GM21737 (cell line): ENCODE measurements at regions not wholly inside any gene's neighbourhood (a gene's known extent, or its start where the extent isn't known, plus 50 kb on each side); places are given as distances from the start of the nearest gene placed in this dataset.

Source experiments
- ATAC-seq: cut with Tn5 transposase; IDR thresholded peaks from one replicate; pipeline ENCODE4 v1.9.1; 2021; ENCODE audit warnings: mild to moderate bottlenecking, moderate library complexity; ENCODE audit not compliant: unreplicated experiment

DNA sequence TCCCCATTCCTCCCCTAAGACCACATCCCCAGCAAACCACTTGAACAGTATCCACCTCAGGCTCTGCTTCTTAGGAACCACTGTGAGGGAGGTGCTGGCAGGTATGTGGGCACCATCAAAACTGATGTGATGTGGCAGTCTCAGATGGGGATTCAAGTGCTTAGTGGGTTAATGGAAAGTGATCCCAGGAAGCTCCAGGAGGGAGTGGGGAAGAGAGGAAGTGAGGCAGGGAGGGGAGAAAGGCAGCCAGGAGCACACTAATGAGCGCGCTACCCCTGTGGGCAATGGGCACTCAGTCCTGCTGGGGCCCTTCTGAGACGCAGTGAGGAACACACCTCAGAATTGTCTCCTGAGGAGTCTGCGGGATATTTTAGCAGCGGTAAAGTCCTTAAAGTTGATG lies 263.1 kb upstream of the MOCS1 start:
- ATAC-seq, result no peak

DNA sequence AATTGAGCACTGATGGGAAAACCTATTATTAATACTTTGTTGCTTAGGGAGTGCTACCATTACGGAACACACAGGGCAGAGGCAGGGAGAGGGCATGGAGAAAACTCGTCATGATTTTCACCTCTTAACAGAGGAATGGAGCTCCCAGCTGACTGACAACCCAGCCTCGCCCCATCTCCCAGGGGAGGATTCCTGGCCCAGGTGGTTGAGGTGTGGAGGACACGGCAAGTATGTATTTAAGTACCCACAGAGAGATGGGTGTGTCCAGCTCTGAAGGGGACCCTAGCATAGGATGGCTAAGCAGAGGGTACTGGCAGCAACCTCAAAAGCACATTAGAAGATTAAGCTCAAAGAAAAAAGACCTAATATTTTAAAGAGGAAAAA lies 261.9 kb upstream of the MOCS1 start:
- no peak for ATAC-seq

DNA sequence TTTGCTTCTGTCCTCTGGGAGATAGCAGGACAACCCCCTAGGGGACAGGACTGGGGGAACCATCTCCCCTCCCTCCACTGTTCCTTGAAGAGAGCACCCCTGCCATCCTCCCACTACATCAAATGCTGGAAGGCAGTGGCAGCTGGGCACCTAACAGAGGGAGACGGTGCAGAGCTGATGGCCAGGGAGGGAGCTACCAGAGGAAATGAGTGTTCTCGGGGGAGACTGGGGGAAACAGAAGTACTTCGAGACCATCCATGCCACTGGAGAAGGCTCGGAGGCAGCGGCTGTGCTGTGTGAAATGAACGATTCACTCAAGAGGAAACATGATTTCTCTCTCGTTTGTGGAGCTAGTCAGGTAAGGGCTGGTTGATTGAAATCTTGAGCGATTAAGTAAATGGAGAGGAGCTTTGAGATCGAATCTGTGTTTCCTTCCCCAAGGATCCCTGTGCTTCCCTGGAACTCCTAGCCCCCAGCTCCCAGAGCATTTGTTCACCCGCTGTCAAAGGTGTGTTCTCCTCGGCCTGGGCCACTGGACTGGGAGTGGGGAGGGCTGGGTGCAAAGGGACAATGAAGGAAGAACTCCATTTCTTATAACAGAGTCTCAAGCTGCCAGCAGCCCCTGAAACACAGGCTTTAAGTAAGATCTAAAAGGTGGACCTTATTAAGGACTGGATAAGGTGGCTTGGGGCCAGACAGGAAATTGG lies 261.3 kb upstream of the MOCS1 start:
- ATAC-seq, result no peak

DNA sequence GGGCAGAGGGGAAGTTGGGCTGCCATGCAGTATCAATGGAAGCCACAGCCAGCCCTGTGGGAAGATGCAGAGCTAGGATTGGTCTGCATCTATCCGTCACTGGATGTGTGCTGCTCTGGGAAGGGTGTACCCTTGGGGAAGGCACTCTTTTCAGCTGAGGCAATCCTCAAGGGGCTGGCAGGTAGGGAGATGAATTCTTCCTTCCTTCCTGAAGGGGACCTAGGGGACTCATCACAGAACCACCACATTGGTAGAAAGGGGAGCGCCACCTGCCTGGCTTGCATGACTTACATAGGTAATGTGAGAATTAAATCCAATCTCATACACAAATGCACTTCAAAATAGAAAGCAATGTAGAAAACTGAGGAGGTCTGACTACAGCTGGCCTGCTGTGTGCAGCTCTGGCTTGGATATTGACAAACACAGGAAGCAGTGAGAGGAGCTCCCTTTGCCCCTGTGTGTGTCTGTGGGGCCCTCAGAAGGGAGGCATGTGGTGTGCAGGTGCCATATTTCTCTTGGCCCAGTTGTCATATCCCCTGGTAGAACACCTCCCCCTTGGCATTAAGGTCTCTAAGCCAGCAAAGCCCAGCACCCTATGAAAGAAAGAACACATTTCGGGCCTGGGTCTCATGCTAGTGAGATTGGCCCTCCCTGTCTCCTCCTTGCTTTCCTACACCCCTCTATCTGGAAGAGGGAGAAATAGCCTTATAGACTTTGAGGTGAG lies 260.3 kb upstream of the MOCS1 start:
- ATAC-seq, result no peak

DNA sequence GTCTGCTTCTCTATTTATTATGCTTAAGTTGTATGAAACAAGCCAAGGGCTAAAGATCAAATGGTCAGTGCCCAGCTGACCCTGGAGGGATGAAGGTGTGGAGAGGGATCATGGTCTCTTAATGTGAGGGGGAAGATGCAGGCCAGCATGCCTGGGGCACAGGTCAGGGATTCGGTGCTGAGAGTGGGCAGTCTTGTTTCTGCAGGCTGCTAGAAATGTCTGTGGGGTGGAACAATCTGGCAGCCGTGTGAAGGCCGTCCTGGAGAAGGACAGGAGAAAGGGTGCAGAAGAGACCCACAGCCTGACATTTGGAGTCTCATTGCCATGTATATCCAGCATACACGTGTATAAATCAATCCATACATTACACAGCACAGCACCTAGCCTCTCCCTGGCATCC lies 258.3 kb upstream of the MOCS1 start:
- ATAC-seq, result no peak

DNA sequence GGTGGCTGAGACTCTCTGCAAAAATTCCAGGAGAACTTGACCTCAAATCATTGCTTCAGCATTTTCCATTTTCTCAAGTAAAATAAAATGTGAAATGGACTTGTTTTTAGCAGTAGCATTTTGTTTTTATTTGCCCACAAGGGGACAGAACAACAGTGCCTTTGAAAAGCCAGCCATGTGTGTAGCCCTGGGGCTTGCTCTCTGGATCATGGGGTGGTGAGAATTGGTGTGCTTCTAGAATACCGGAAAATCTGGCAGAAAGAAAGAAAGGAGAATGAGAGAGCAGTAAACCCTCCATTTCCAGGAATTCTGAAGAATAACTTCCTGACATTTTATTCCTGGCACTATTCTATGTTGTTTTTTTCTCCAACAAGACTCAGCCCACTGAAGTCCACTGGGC lies 254.7 kb upstream of the MOCS1 start:
- no peak for ATAC-seq

DNA sequence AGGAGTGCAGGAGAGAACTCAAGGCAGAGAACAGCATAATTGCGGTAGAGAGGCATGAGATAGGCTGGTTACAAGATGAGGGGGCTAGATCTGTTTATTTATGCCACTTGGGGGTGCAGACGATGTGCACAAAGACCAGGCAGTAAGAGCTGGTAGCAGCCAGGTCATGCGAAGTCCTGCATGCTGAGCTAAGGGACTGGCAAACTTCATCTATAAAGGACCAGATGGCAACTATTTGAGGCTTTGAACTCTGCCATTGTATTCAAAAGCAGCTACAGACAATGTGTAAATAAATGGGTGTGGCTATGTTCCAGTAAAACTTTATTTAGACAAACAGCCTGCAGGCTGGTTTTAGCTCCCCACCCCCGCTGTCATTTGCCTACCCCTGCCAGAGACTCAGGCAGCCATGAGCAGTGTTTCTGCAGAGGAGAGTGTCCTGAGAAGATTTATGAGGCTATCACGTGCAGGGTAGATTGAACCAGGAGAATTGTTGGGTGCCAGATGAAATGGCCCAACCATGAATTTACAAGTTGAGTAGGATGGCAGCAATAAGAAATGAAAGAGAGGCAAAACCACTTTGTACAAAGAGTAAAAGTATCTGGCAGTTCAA lies 253.4 kb upstream of the MOCS1 start:
- ATAC-seq, result no peak

DNA sequence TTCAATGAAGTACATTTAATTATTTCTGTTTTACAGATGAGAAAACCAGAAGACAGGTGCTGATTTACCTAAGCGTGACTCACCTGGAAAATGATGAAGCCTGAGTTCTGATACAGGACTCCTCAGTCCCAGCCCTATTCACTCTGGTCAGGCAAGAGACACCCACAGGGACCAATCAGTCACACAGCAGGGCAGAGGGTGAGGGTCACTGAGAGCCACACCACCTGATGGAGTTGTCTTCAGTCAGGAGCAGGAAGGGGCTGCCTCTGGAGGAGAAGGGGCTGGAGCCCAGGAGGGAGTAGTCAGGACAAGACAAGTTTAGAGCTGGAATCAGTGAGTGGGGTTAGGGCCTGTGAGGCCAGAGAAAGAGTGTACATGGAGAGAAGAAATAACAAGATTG lies 251.2 kb upstream of the MOCS1 start:
- no peak for ATAC-seq

DNA sequence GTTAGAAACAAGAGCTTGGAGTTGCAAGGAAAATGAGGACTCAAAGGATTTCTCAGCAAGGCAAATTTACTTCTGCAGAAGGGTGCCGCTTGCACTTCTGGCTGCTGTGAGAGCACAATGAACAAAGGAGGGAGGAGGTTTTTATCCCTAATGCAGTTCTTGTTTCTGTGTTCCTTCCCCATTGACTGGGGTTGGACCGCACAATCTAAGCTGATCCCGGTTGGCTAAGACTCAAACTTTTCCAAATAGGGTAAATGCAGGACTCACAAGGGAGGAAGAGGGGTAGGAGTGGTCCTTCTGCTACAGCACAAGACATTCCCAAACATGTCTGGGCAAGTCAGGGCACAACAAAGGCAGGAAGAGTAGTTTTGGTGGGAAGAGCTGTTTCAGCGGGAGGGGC lies 249.6 kb upstream of the MOCS1 start:
- no peak for ATAC-seq

DNA sequence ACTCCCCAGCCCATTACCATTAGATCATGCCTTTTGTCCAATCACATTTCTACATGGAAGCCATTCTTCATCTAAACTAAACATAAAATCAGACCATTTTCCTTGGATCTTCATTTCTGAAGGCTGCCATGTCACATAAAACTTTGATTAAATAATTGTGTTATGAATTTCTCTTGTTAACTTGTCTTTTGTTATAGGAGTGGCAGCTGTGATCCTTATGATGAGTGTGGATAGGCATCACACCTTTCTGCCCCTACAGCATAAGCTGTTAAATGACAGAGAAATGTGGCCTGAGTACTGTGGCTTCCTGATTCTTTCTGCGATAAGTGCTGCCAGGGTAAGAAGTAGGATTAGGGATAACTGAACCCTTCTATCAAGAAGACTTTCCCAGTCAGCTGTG lies 247.1 kb upstream of the MOCS1 start:
- ATAC-seq, result no peak

DNA sequence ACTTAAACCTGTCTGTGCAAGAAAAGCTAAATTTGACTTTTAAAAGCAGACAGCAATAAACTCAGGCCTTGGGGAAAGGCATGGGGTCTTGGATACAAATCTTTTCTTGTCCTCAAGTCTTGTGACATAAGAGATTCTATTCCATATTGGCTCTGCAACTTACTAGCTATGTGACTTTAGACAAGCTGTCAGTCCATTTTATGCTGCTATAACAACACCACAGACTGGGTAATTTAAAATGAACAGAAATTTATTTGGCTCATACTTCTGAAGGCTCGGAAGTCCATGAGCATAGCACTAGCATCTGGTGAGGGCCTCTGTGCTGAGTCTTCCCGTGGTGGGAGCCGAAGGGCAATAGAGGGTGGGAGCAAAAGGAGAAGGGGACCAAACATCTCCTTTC lies 246.0 kb upstream of the MOCS1 start:
- no peak for ATAC-seq

DNA sequence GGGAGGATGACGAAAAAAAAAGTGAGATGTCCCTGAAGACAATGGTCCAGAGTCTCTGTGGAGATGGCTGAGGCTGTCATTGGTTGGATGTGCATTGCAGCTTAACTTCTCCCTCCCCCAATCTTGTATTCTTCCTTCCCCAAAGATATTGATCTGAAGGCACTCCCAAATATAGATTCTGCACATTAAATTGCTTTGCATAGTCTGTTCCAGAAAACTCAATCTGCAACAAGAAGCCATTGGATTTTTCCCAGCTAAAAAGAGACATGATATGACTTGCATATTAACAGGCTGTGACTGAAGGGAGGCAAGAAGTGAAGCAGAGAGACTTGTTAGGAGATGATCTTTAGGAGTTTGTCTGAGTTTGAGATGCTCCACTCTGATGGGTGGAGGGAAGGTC lies 245.2 kb upstream of the MOCS1 start:
- ATAC-seq, result no peak

DNA sequence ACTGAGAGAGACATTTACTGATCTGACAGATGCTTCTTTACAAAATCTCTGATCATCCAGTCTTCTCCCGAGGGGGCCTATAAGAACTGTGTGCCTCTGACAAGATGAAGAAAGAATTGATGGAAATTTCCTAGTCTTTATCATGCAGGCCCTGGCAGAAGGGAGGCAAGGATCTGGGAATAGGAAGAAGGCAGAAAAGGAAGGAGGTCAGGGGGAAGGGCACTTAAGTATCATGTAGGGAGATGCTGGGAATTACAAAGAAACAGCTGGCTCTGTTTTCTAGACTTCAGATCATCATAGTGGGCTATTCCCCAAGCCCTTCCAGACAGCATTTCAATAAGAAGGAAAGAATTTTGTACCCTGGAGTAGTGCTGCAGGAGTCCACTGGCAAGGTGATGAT lies 243.3 kb upstream of the MOCS1 start:
- ATAC-seq, result no peak

DNA sequence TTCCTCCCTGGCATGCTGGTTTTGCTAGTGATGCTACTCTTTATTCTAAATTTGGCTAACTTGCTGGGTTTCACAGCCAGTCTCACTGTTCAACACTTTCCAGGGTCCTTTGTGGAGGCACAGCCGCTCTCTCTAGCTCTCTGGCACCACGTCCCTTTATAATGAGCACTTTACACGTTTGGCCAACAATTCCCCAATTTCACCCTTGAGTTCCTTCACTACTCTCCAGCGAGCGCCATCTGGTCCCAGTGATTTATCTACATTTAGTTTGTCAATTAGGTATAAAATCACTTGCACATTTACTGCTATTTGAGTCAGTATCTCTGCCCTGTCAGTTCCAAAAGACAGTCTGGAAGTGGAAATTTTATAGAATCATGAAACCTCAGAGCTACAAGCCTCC lies 241.9 kb upstream of the MOCS1 start:
- ATAC-seq, result no peak

DNA sequence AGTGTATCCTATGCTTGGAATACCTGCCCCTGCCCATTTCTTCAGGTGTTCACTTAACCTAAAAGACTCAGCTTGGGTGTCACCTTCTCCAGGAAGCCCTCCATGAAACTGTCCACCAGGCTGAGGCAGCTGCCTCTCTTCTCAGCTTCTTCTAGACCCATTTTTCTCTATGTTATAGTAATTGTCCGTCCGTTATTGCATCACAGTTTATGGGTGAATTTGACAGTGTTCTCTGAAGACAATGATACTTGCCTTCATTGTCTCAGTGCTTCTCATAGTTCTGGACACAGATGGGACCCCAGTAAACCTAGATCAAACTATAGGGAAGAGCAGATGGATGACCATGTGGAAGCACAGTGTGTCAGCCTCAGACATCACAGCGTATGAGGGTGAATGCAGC lies 238.0 kb upstream of the MOCS1 start:
- no peak for ATAC-seq

DNA sequence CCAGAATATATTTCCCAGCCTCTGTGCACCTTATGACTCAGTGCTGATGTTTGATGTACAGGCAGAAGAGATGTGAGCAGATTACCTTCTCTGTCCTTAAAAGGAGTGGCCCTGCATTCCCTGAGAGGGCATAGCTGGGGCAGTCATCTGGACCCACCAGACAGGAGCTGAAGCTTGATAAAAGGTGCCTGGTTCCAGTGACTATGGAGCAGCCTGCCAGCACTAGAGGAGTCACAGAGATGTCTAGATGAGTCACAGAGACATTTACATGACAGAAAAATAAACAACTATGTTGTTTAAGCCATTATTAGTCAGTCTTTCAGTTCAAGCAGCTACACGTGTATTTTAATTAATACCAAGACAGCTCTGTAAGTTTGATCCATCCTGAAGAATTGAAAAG lies 237.1 kb upstream of the MOCS1 start:
- no peak for ATAC-seq

DNA sequence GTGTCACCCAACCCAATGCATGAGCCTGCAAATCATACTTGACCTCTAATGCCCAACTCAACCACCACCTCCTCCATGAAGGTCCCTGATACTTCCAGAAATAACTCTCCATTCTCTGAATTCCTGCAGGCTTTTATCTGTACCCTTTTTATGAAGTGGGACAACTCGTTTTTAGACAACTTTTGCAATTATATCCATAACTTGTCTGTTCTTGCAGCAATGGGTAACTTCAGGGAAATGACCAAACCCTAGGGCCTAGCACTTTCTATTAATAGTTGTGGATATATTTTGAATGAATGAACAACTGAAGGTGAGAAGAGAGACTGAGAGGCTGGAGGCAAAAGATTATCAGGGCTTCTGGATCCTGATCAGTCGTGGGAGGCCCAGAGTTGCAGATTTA lies 236.6 kb upstream of the MOCS1 start:
- ATAC-seq, result no peak

DNA sequence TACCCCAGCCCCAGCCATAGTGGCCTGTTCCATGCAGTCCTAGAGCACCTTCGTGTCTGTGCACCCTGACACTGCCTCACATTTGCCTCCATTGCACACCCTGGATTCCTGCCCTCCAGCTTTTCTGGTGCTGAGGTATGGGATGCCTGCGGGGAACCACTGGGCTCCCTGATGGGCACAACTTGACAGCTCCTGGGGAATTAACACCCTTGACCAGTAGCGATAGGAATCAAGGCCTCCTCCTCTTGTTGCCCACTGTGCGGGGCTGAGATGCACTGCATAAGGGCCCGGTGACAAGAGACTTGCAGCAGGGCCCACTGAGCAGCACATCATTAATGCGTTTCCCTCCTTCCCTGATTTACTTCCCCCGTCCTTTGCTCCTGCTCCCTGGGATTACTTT lies 235.6 kb upstream of the MOCS1 start:
- ATAC-seq, result no peak

DNA sequence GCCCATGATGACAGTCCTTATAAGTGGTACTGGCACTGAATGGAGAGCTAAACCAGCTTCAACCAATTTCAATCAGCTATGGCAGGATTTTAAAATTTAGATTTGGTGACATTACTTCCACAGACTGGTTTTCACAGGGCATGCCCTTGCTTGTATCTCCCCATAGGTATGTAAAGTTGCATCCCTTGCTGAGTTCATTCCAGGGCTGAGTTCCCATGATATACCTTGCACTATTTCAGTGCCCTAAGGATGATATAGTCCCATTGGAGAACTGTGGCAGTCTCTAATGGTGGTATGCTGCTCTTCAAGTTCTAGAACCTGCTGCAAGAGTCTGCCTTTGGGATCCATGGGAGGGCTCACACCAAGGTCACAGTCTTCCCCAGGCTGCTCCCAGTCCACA lies 232.7 kb upstream of the MOCS1 start:
- no peak for ATAC-seq

DNA sequence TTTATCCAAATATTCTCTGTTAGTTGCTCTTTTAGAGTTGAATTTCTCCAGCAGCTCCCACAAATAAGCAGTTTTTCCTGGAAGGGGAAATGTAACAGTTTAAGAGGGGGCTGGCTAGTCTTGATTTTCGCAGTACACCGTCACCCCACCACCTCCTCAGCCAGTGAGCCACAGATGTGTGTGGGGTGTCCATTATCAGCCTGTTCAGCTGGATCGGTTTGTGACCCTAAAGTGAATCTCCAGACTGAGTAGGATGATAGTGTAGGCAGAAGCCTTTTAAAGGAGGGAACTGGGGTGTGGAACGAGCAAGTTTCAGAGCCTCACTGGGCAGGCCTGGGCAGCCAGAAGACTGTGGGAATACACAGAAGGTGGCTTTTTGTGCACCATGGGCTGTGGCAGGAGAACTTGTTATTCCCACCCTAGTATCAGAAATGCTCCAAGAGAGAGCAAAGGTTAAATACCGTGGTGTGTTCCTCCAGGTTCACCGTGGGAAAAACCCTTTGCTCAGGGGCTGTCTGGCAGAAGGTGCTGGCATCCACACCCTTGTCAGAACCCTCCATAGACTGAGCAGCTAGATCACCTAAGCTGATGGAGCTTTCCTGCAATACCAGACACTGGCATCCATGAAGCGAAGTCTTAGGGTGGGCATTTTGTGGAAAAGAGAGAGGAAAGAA lies 230.9 kb upstream of the MOCS1 start:
- no peak for ATAC-seq

DNA sequence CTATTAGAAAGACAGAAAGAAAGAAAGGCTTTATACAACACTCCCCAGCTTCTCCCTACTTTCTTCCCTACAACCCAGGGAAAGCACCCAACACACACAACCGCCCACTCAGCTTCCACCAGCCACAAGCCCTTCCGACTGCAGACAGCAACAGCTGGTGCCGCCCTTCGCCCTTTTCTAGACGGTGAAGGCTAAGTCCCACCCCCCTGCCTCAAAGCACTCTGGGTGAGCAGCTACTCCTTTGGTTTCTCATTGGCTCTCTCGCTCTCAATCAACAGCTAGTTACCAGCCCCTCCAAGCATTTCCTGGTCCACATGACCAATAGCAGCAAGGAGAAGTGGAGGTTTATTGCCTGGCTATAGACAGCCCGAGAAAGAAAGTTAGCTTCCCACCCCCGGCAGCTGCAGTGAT lies 230.1 kb upstream of the MOCS1 start:
- no peak for ATAC-seq

DNA sequence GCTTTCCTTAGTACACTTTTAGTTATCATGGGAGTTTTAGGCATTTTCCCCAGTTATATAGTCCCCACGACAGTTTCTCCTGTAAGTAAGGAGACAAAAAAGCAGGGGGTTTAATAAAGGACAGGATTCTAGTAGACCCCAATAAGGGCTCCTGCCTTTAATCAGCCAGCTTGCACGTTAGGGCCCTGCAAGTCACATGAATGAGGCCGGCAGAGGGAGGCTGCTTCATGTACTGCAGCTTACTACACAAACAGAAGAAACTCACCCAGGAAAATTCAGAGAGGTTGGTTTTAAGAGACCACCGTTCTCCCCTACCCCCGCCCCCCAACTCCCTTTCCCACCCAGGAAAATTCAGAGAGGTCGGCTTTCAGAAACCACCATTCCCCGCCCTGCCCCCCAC lies 229.7 kb upstream of the MOCS1 start:
- no peak for ATAC-seq
